ENCODE measurements at regions not wholly inside any gene's neighbourhood (a gene's known extent, or its start where the extent isn't known, plus 50 kb on each side); places are given as distances from the start of the nearest gene placed in this dataset.

DNA sequence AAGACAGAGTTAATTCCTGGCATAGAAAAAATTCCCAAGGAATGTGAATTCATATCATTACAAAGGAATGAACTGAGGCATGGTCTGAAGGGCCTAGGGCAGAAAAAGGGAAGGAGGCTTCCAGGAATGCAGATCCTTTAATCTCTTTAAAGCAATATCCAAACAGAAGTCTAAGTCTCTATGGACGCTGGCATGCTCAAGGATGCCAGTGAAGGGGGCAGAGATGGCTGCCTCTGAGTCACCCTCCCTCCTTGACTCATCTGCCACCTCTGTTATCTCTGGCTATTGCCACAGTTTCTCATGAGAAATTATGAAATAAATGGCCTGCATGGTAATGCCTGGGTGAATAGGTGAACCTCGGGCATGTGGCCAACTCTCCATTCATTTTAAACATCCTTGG lies 96.3 kb upstream of the BCL6 start:
- TF ChIP-seq, protein P1, sequence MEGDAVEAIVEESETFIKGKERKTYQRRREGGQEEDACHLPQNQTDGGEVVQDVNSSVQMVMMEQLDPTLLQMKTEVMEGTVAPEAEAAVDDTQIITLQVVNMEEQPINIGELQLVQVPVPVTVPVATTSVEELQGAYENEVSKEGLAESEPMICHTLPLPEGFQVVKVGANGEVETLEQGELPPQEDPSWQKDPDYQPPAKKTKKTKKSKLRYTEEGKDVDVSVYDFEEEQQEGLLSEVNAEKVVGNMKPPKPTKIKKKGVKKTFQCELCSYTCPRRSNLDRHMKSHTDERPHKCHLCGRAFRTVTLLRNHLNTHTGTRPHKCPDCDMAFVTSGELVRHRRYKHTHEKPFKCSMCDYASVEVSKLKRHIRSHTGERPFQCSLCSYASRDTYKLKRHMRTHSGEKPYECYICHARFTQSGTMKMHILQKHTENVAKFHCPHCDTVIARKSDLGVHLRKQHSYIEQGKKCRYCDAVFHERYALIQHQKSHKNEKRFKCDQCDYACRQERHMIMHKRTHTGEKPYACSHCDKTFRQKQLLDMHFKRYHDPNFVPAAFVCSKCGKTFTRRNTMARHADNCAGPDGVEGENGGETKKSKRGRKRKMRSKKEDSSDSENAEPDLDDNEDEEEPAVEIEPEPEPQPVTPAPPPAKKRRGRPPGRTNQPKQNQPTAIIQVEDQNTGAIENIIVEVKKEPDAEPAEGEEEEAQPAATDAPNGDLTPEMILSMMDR (IDR thresholded peaks at IDR 0.05; ENCODE audit: insufficient read depth, low read depth, low read length, missing control alignments), result no peak
- no peak overlapping the region for H3K4me3 ChIP-seq (ENCODE audit: low read depth, low read length)
- no peak for DNase-seq (ENCODE audit: low read depth)

GRCh38 chr3:187843654-187844053 lies 98.4 kb upstream of the BCL6 start:
- no peak for DNase-seq (ENCODE audit: low read depth)
- H3K4me3 ChIP-seq (ENCODE audit: low read depth, low read length), result no peak overlapping the region
- TF ChIP-seq, protein P1 (IDR thresholded peaks at IDR 0.05; ENCODE audit: insufficient read depth, low read depth, low read length, missing control alignments), result no peak

GRCh38 chr3:187844708-187845107 lies 99.4 kb upstream of the BCL6 start:
- TF ChIP-seq, protein P1 (IDR thresholded peaks at IDR 0.05; ENCODE audit: insufficient read depth, low read depth, low read length, missing control alignments), result no peak
- no peak overlapping the region for H3K4me3 ChIP-seq (ENCODE audit: low read depth, low read length)
- DNase-seq (ENCODE audit: low read depth), result no peak

DNA sequence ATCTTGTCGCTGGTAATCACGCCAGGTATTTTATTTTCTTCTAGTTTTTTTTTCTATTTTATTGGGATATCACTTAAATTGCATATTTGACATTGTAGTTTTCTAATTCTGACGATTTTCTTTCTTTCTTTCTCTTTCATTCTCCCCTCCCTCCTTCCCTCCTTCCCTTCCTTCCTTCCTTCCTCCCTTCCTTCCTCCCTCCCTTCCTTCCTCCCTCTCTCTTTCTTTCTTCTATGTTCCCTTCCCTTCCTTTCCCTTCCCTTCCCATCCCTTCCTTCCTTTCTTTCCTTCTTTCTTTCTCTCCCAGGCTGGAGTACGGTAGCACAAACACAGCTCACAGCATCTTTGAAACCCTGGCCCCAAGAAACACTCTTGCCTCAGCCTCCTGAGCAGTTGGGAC lies 100.6 kb upstream of the BCL6 start:
- no peak for DNase-seq (ENCODE audit: low read depth)
- TF ChIP-seq, protein P1 (IDR thresholded peaks at IDR 0.05; ENCODE audit: insufficient read depth, low read depth, low read length, missing control alignments), result no peak
- no peak overlapping the region for H3K4me3 ChIP-seq (ENCODE audit: low read depth, low read length)

- no peak for DNase-seq (ENCODE audit: low read depth)
- H3K4me3 ChIP-seq (ENCODE audit: low read depth, low read length), result no peak overlapping the region
- TF ChIP-seq, protein P1 (IDR thresholded peaks at IDR 0.05; ENCODE audit: insufficient read depth, low read depth, low read length, missing control alignments), result no peak
Measured at GRCh38 chr3:187848401-187848800, 103.1 kb upstream of the BCL6 start.

GRCh38 chr3:187849016-187849654 lies 103.9 kb upstream of the BCL6 start:
- TF ChIP-seq, protein P1 (IDR thresholded peaks at IDR 0.05; ENCODE audit: insufficient read depth, low read depth, low read length, missing control alignments), result no peak
- no peak for DNase-seq (ENCODE audit: low read depth)
- H3K4me3 ChIP-seq (ENCODE audit: low read depth, low read length), result no peak overlapping the region
